GM19351 (cell line): ENCODE measurements at regions not wholly inside any gene's neighbourhood (a gene's known extent, or its start where the extent isn't known, plus 50 kb on each side); places are given as distances from the start of the nearest gene placed in this dataset.

ENCODE experiments used
- ATAC-seq: cut with Tn5 transposase; IDR thresholded peaks from one replicate; pipeline ENCODE4 v1.9.1; 2021; ENCODE audit warnings: mild to moderate bottlenecking, moderate library complexity; ENCODE audit not compliant: unreplicated experiment

- no peak for ATAC-seq
These were observed 160.2 kb upstream of the CCDC150 start for GRCh38 chr2:196479350-196479749.

GRCh38 chr2:196480653-196481323, 158.7 kb upstream of the CCDC150 start:
- no peak for ATAC-seq

GRCh38 chr2:196481324-196481697, 158.2 kb upstream of the CCDC150 start:
- ATAC-seq = no peak

GRCh38 chr2:196482119-196483065, 157.1 kb upstream of the CCDC150 start:
- ATAC-seq = peak; percentile 66

- ATAC-seq = no peak
These were observed 153.4 kb upstream of the CCDC150 start for GRCh38 chr2:196486146-196486545.

GRCh38 chr2:196487417-196487816, 152.1 kb upstream of the CCDC150 start:
- ATAC-seq = no peak

- ATAC-seq = no peak
These were observed 150.1 kb upstream of the CCDC150 start for GRCh38 chr2:196489371-196489770.

- ATAC-seq = no peak
These were observed 146.6 kb upstream of the CCDC150 start for GRCh38 chr2:196492946-196493345.

- ATAC-seq = no peak
These were observed 140.6 kb upstream of the CCDC150 start for GRCh38 chr2:196498962-196499361.

GRCh38 chr2:196499686-196500085, 139.8 kb upstream of the CCDC150 start:
- no peak for ATAC-seq

- ATAC-seq = no peak
These were observed 138.7 kb upstream of the CCDC150 start for GRCh38 chr2:196500686-196501431.

- ATAC-seq = no peak
These were observed 137.7 kb upstream of the CCDC150 start for GRCh38 chr2:196501836-196502235.

- ATAC-seq = no peak
These were observed 137.1 kb upstream of the CCDC150 start for GRCh38 chr2:196502386-196502785.

GRCh38 chr2:196503398-196503797, 136.1 kb upstream of the CCDC150 start:
- ATAC-seq = no peak

- ATAC-seq = peak; percentile 94
These were observed 134.7 kb upstream of the CCDC150 start for GRCh38 chr2:196504788-196505187.

GRCh38 chr2:196510246-196510645, 129.3 kb upstream of the CCDC150 start:
- no peak for ATAC-seq

- ATAC-seq = no peak
These were observed 128.0 kb upstream of the CCDC150 start for GRCh38 chr2:196511258-196512168.

GRCh38 chr2:196513796-196514526, 125.6 kb upstream of the CCDC150 start:
- no peak for ATAC-seq

- ATAC-seq = no peak
These were observed 124.9 kb upstream of the CCDC150 start for GRCh38 chr2:196514641-196515040.

GRCh38 chr2:196515051-196515450, 124.5 kb upstream of the CCDC150 start:
- no peak for ATAC-seq
